ENCODE measurements at regions not wholly inside any gene's neighbourhood (a gene's known extent, or its start where the extent isn't known, plus 50 kb on each side); places are given as distances from the start of the nearest gene placed in this dataset.
"Not testable (repeated sequence)": the region's sequence is repeated elsewhere in the genome, so short reads cannot be mapped to it uniquely, and the experiment has no call there.

- no peak for DNase-seq
- intact Hi-C loops (cut with DNase I), result no loop called here
- no peak overlapping the region for H3K4me3 ChIP-seq
- H3K4me1 ChIP-seq, result no peaks in the 10 kb centered on the region
- no peaks in the 10 kb centered on the region for H3K27me3 ChIP-seq
- H3K27ac ChIP-seq, result no peak overlapping the region
- H3K9me3 ChIP-seq, result no peaks in the 10 kb centered on the region
- H3K36me3 ChIP-seq, result no peaks in the 10 kb centered on the region
- TF ChIP-seq CTCF (IDR thresholded peaks at IDR 0.05) (no peak), POLR2A (IDR thresholded peaks at IDR 0.05) (no peak)
Measured at GRCh38 chr4:131470360-131470759, 1678.7 kb upstream of the PCDH10 start.

- no peak for DNase-seq
- Histone ChIP-seq H3K9me3 (no peaks in the 10 kb centered on the region), H3K27me3 (no peaks in the 10 kb centered on the region), H3K27ac (no peak overlapping the region), H3K36me3 (no peaks in the 10 kb centered on the region), H3K4me3 (no peak overlapping the region), H3K4me1 (no peaks in the 10 kb centered on the region)
- intact Hi-C loops (cut with DNase I), result no loop called here
- no peak for TF ChIP-seq POLR2A (IDR thresholded peaks at IDR 0.05)
- WGBS, 2 donors, result 55 to 59% methylated on average over 2 of the region's 2 CpGs
Measured at GRCh38 chr4:131488772-131489171, 1660.3 kb upstream of the PCDH10 start.

GRCh38 chr4:131496211-131496610 lies 1652.9 kb upstream of the PCDH10 start:
- H3K4me1 ChIP-seq; H3K9me3 ChIP-seq; H3K27me3 ChIP-seq; H3K36me3 ChIP-seq; intact Hi-C loops (cut with DNase I); H3K27ac ChIP-seq; DNase-seq; H3K4me3 ChIP-seq: not testable (repeated sequence)
- 67 to 73% methylated on average over 5 of the region's 5 CpGs for WGBS, 2 donors

GRCh38 chr4:131499141-131499873 lies 1649.8 kb upstream of the PCDH10 start:
- 56 to 73% methylated on average over 6 to 7 of the region's 10 CpGs for whole genome bisulfite sequencing, 2 donors
- Histone ChIP-seq H3K9me3 (no peaks in the 10 kb centered on the region), H3K27me3 (no peaks in the 10 kb centered on the region), H3K36me3 (no peaks in the 10 kb centered on the region), H3K27ac (no peak overlapping the region), H3K4me1 (no peaks in the 10 kb centered on the region), H3K4me3 (no peak overlapping the region)
- intact Hi-C loops (cut with DNase I), result no loop called here
- no peak for DNase-seq
- no peak for TF ChIP-seq CTCF (IDR thresholded peaks at IDR 0.05)
- TF ChIP-seq POLR2A (IDR thresholded peaks at IDR 0.05), result no peak

- Histone ChIP-seq H3K4me1 (no peaks in the 10 kb centered on the region), H3K4me3 (no peak overlapping the region), H3K27ac (no peak overlapping the region), H3K27me3 (no peaks in the 10 kb centered on the region), H3K9me3 (no peaks in the 10 kb centered on the region), H3K36me3 (no peaks in the 10 kb centered on the region)
- intact Hi-C loops (cut with DNase I), result no loop called here
- DNase-seq, result no peak
- WGBS, 2 donors, result 36 to 40% methylated on average over 3 of the region's 3 CpGs
- TF ChIP-seq CTCF (IDR thresholded peaks at IDR 0.05), result no peak
- no peak for TF ChIP-seq POLR2A (IDR thresholded peaks at IDR 0.05)
Measured at GRCh38 chr4:131509521-131509920, 1639.6 kb upstream of the PCDH10 start.

- H3K27ac ChIP-seq, result no peak overlapping the region
- no peaks in the 10 kb centered on the region for H3K36me3 ChIP-seq
- intact Hi-C loops (cut with DNase I), result no loop called here
- no peaks in the 10 kb centered on the region for H3K4me1 ChIP-seq
- no peaks in the 10 kb centered on the region for H3K9me3 ChIP-seq
- no peaks in the 10 kb centered on the region for H3K27me3 ChIP-seq
- WGBS, 2 donors, result 62 to 89% methylated on average over 1 of the region's 1 CpG
- no peak overlapping the region for H3K4me3 ChIP-seq
- no peak for TF ChIP-seq POLR2A (IDR thresholded peaks at IDR 0.05)
- no peak for TF ChIP-seq CTCF (IDR thresholded peaks at IDR 0.05)
- DNase-seq, result no peak
Measured at GRCh38 chr4:131526686-131527085, 1622.4 kb upstream of the PCDH10 start.
